ENCODE measurements at regions not wholly inside any gene's neighbourhood (a gene's known extent, or its start where the extent isn't known, plus 50 kb on each side); places are given as distances from the start of the nearest gene placed in this dataset.
"Not testable (repeated sequence)": the region's sequence is repeated elsewhere in the genome, so short reads cannot be mapped to it uniquely, and the experiment has no call there.

GRCh38 chr16:60703096-60703495 lies 1333.1 kb downstream of the CDH8 start:
- FAIRE-seq: no peak
- no peak for DNase-seq (ENCODE audit: low spot score)

GRCh38 chr16:60686824-60687223 lies 1349.4 kb downstream of the CDH8 start:
- FAIRE-seq (no peak), DNase-seq (ENCODE audit: low spot score) (no peak)

GRCh38 chr16:60684002-60684401 lies 1352.2 kb downstream of the CDH8 start:
- FAIRE-seq (no peak), DNase-seq (ENCODE audit: low spot score) (no peak)

- no peak for DNase-seq (ENCODE audit: low spot score)
- FAIRE-seq: no peak
Observed at GRCh38 chr16:60682219-60682618, 1354.0 kb downstream of the CDH8 start.

GRCh38 chr16:60681043-60681442 lies 1355.2 kb downstream of the CDH8 start:
- FAIRE-seq: no peak
- DNase-seq (ENCODE audit: low spot score): no peak

GRCh38 chr16:60675022-60675421 lies 1361.2 kb downstream of the CDH8 start:
- FAIRE-seq: no peak
- no peak for DNase-seq (ENCODE audit: low spot score)

GRCh38 chr16:60674241-60674640 lies 1362.0 kb downstream of the CDH8 start:
- DNase-seq (ENCODE audit: low spot score) (no peak), FAIRE-seq (no peak)

GRCh38 chr16:60655514-60656153 lies 1380.6 kb downstream of the CDH8 start:
- no peak for DNase-seq (ENCODE audit: low spot score)
- no peak for FAIRE-seq

- FAIRE-seq (no peak), DNase-seq (ENCODE audit: low spot score) (no peak)
Observed at GRCh38 chr16:60651346-60651745, 1384.9 kb downstream of the CDH8 start.

- no peak for FAIRE-seq
- DNase-seq (ENCODE audit: low spot score): peak; percentile 6
Observed at GRCh38 chr16:60648290-60648689, 1387.9 kb downstream of the CDH8 start.

GRCh38 chr16:60647388-60647787 lies 1388.8 kb downstream of the CDH8 start:
- not testable (repeated sequence) for DNase-seq (ENCODE audit: low spot score); FAIRE-seq

- FAIRE-seq (no peak), DNase-seq (ENCODE audit: low spot score) (no peak)
Observed at GRCh38 chr16:60646631-60647030, 1389.6 kb downstream of the CDH8 start.

GRCh38 chr16:60645541-60645940 lies 1390.7 kb downstream of the CDH8 start:
- no peak for DNase-seq (ENCODE audit: low spot score)
- no peak for FAIRE-seq

GRCh38 chr16:60642956-60643355 lies 1393.3 kb downstream of the CDH8 start:
- DNase-seq (ENCODE audit: low spot score) (peak; percentile 52), FAIRE-seq (no peak)

- FAIRE-seq: no peak
Observed at GRCh38 chr16:60641067-60641665, 1395.1 kb downstream of the CDH8 start.

GRCh38 chr16:60640038-60640437 lies 1396.2 kb downstream of the CDH8 start:
- DNase-seq (ENCODE audit: low spot score): no peak
- no peak for FAIRE-seq

More at GRCh38 chr16:60641067-60641665, 1395.1 kb downstream of the CDH8 start:
- no peak for DNase-seq (ENCODE audit: low spot score)

- not testable (repeated sequence) for FAIRE-seq; DNase-seq (ENCODE audit: low spot score)
Observed at GRCh38 chr16:60636636-60637035, 1399.6 kb downstream of the CDH8 start.

- FAIRE-seq (no peak), DNase-seq (ENCODE audit: low spot score) (no peak)
Observed at GRCh38 chr16:60636117-60636516, 1400.1 kb downstream of the CDH8 start.

- no peak for FAIRE-seq
Observed at GRCh38 chr16:60635548-60635947, 1400.7 kb downstream of the CDH8 start.

GRCh38 chr16:60611844-60612243 lies 1424.4 kb downstream of the CDH8 start:
- DNase-seq (ENCODE audit: low spot score): no peak
- FAIRE-seq: no peak

More at GRCh38 chr16:60635548-60635947, 1400.7 kb downstream of the CDH8 start:
- DNase-seq (ENCODE audit: low spot score): no peak

GRCh38 chr16:60608971-60609370 lies 1427.3 kb downstream of the CDH8 start:
- no peak for DNase-seq (ENCODE audit: low spot score)
- FAIRE-seq: no peak

GRCh38 chr16:60605652-60606051 lies 1430.6 kb downstream of the CDH8 start:
- FAIRE-seq; DNase-seq (ENCODE audit: low spot score): not testable (repeated sequence)

- no peak for DNase-seq (ENCODE audit: low spot score)
- FAIRE-seq: no peak
Observed at GRCh38 chr16:60605176-60605575, 1431.1 kb downstream of the CDH8 start.

Data from urothelium cell line (cell line).